ENCODE measurements at regions not wholly inside any gene's neighbourhood (a gene's known extent, or its start where the extent isn't known, plus 50 kb on each side); places are given as distances from the start of the nearest gene placed in this dataset.

DNA sequence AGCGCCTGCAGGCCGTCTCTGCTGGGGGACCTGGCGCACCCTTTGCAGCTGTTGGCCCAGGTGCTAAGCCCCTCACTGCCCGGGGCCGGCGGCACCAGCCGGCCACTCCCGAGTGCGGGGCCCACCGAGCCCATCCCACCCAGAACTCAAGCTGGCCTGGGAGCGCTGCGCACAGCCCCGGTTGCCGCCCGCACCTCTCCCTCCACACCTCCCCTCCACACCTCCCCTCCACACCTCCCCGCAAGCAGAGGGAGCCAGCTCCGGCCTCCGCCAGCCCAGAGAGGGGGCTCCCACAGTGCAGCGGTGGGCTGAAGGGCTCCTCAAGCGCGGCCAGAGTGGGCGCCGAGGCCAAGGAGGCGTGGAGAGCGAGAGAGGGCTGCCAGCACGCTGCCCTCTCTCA lies 177.8 kb upstream of the KAZN start:
- H3K4me3 ChIP-seq = no peak overlapping the region
- no peaks in the 10 kb centered on the region for H3K9me3 ChIP-seq (replicated peaks in 1 of 3)
- H3K4me1 ChIP-seq (replicated peaks in 1 of 2) = no peaks in the 10 kb centered on the region
- intact Hi-C loops (cut with DNase I) = no loop called here
- DNase-seq = no peak
- 89 to 95% (median 93%) methylated on average over 16 to 26 of the region's 26 CpGs for WGBS, 4 donors
- TF ChIP-seq POLR2A (IDR thresholded peaks at IDR 0.05) = no peak
- TF ChIP-seq, protein P1, sequence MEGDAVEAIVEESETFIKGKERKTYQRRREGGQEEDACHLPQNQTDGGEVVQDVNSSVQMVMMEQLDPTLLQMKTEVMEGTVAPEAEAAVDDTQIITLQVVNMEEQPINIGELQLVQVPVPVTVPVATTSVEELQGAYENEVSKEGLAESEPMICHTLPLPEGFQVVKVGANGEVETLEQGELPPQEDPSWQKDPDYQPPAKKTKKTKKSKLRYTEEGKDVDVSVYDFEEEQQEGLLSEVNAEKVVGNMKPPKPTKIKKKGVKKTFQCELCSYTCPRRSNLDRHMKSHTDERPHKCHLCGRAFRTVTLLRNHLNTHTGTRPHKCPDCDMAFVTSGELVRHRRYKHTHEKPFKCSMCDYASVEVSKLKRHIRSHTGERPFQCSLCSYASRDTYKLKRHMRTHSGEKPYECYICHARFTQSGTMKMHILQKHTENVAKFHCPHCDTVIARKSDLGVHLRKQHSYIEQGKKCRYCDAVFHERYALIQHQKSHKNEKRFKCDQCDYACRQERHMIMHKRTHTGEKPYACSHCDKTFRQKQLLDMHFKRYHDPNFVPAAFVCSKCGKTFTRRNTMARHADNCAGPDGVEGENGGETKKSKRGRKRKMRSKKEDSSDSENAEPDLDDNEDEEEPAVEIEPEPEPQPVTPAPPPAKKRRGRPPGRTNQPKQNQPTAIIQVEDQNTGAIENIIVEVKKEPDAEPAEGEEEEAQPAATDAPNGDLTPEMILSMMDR (IDR thresholded peaks at IDR 0.05) = no peak
- H3K27me3 ChIP-seq = no peaks in the 10 kb centered on the region
- H3K36me3 ChIP-seq (replicated peaks in 1 of 2) = no peaks in the 10 kb centered on the region
- no peak overlapping the region for H3K27ac ChIP-seq

DNA sequence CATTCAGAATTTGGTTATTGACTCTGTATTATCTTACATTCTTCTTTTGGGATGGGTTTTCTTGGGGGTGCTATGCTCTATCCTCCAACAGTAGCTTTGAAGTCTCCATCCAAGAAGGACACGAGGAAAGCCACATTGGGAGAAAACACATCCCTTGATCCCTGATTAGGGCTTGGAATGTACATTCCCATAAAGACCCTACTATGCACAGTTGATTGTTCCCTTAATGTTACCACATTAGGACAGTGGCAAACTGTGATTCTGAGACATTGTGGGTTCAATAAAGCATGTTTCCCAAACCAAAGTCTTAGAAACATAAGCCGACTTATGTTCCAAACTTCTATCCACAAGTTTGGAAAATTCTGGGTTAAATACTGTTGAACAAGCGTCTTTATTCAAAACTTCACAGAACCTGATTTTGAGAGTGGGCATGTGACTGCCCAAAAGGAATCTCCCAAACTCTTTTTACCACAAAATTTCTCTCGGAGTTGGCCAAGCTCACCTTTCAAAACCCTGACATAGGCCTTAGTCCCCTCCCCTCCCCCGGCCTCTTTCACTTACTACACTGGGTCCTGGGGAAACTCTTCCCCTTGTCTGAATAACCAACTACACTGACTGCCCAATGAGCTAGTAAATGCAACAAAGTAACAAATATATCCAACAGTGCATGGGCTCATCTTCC lies 177.0 kb upstream of the KAZN start:
- WGBS, 4 donors = 81 to 89% (median 86%) methylated on average over 5 of the region's 5 CpGs
- intact Hi-C loops (cut with DNase I) = no loop called here
- H3K36me3 ChIP-seq (replicated peaks in 1 of 2) = no peaks in the 10 kb centered on the region

DNA sequence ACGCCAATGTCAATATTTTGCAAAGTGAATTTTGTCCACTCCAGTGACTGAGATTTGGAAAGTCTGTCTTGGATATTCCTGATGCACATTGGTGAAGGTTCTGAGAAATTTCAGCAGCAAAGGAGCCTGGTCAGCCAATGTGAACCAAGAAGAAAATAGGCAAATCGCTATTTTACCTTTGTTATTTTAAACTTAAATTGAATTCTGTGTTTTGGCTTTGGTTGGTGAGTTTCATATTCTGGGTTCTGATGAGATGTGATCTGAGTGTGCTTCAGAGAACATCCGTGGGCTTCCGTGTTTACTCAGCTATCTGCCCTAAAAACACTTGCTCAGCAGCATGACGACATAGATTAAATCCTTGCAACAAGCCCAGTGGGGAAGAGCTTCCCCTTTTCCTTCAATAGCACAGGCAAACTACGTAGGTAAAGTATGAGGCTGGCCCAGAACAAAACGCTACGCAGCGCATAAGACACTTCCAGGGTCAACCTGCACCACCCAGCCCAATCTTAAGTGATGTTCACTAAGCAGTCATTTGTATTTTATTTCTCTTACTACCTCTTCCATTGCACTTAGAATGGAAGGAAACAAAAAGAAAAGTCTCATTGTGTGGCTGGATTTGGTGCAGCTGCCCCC lies 176.4 kb upstream of the KAZN start:
- no peaks in the 10 kb centered on the region for H3K4me1 ChIP-seq (replicated peaks in 1 of 2)
- no peaks in the 10 kb centered on the region for H3K27me3 ChIP-seq
- intact Hi-C loops (cut with DNase I) = no loop called here
- H3K9me3 ChIP-seq (replicated peaks in 1 of 3) = no peaks in the 10 kb centered on the region
- peak in 1 of 7 donors; percentile 54 for DNase-seq
- H3K4me3 ChIP-seq = no peak overlapping the region
- no peak overlapping the region for H3K27ac ChIP-seq
- 60 to 83% (median 77%) methylated on average over 9 of the region's 9 CpGs for WGBS, 4 donors
- no peaks in the 10 kb centered on the region for H3K36me3 ChIP-seq (replicated peaks in 1 of 2)
- TF ChIP-seq, protein P1 (IDR thresholded peaks at IDR 0.05) = no peak
- TF ChIP-seq POLR2A (IDR thresholded peaks at IDR 0.05) = no peak

More for the DNA sequence above, 177.0 kb upstream of the KAZN start:
- H3K4me3 ChIP-seq = no peak overlapping the region
- H3K27me3 ChIP-seq = no peaks in the 10 kb centered on the region
- no peaks in the 10 kb centered on the region for H3K4me1 ChIP-seq (replicated peaks in 1 of 2)
- DNase-seq = no peak
- H3K9me3 ChIP-seq (replicated peaks in 1 of 3) = no peaks in the 10 kb centered on the region
- TF ChIP-seq, protein P1 (IDR thresholded peaks at IDR 0.05) = no peak
- TF ChIP-seq POLR2A (IDR thresholded peaks at IDR 0.05) = no peak
- H3K27ac ChIP-seq = no peak overlapping the region

DNA sequence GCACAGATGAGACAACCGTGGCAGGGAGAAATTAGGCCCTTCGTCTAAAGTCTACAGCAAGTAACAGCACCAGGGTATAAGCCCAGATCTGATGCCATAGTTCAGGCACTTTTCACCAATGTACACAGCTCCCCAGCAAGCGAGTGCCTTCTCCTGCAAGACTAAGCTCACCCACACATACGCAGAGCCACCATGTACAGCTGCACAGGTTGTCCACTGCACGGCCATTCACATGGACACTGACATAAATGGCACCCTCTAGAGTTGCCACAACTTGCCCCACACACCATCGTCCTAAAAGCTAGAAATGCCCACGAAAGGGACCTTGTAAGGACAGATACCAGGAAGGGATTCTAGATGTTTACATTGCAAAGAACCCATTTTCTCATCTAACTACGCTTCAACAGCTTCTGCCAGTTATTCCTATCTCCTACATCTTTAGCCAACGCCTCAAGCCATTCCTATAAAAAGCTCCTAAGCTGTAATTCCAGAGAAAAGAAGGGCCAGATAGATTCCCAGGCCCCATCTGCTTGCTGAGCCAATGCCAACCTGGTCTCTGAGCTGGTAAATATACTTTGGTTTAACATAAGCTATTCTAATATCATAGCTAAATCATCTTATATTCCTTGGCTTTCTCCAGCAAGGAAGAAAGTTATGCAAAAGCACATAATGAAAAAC lies 174.0 kb upstream of the KAZN start:
- TF ChIP-seq, protein P1 (IDR thresholded peaks at IDR 0.05) = no peak
- TF ChIP-seq POLR2A (IDR thresholded peaks at IDR 0.05) = no peak
- H3K27ac ChIP-seq = no peak overlapping the region
- no peaks in the 10 kb centered on the region for H3K36me3 ChIP-seq (replicated peaks in 1 of 2)
- no peak overlapping the region for H3K4me3 ChIP-seq
- intact Hi-C loops (cut with DNase I) = no loop called here
- H3K27me3 ChIP-seq = no peaks in the 10 kb centered on the region
- no peaks in the 10 kb centered on the region for H3K9me3 ChIP-seq (replicated peaks in 1 of 3)
- no peak for DNase-seq
- WGBS, 4 donors = 80 to 91% (median 85%) methylated on average over 8 to 9 of the region's 9 CpGs
- no peaks in the 10 kb centered on the region for H3K4me1 ChIP-seq (replicated peaks in 1 of 2)
